ENCODE measurements at regions not wholly inside any gene's neighbourhood (a gene's known extent, or its start where the extent isn't known, plus 50 kb on each side); places are given as distances from the start of the nearest gene placed in this dataset.

GRCh38 chr1:55724551-55725325 is 509.6 kb upstream of the USP24 start:
- no peak for DNase-seq

- DNase-seq: no peak
Observed at GRCh38 chr1:55723001-55723400, 507.8 kb upstream of the USP24 start.

- DNase-seq: no peak
Observed at GRCh38 chr1:55720261-55720660, 505.1 kb upstream of the USP24 start.

- DNase-seq: no peak
Observed at GRCh38 chr1:55718758-55719671, 503.9 kb upstream of the USP24 start.

GRCh38 chr1:55717111-55717510 is 501.9 kb upstream of the USP24 start:
- no peak for DNase-seq

- DNase-seq: no peak
Observed at GRCh38 chr1:55716610-55717009, 501.4 kb upstream of the USP24 start.

GRCh38 chr1:55716151-55716550 is 501.0 kb upstream of the USP24 start:
- no peak for DNase-seq

- DNase-seq: no peak
Observed at GRCh38 chr1:55714230-55714629, 499.1 kb upstream of the USP24 start.

GRCh38 chr1:55713516-55713915 is 498.4 kb upstream of the USP24 start:
- DNase-seq: no peak

- no peak for DNase-seq
Observed at GRCh38 chr1:55712148-55712547, 497.0 kb upstream of the USP24 start.

GRCh38 chr1:55708781-55709180 is 493.6 kb upstream of the USP24 start:
- DNase-seq: no peak

GRCh38 chr1:55707846-55708245 is 492.7 kb upstream of the USP24 start:
- DNase-seq: no peak

- no peak for DNase-seq
Observed at GRCh38 chr1:55707196-55707595, 492.0 kb upstream of the USP24 start.

GRCh38 chr1:55706397-55706796 is 491.2 kb upstream of the USP24 start:
- no peak for DNase-seq

- no peak for DNase-seq
Observed at GRCh38 chr1:55703726-55704363, 488.7 kb upstream of the USP24 start.

- no peak for DNase-seq
Observed at GRCh38 chr1:55702064-55702463, 486.9 kb upstream of the USP24 start.

GRCh38 chr1:55700359-55701130 is 485.4 kb upstream of the USP24 start:
- DNase-seq: no peak

GRCh38 chr1:55699228-55699627 is 484.1 kb upstream of the USP24 start:
- no peak for DNase-seq

- DNase-seq: no peak
Observed at GRCh38 chr1:55697997-55698535, 482.9 kb upstream of the USP24 start.

- DNase-seq: no peak
Observed at GRCh38 chr1:55696891-55697290, 481.7 kb upstream of the USP24 start.

GRCh38 chr1:55696181-55696754 is 481.1 kb upstream of the USP24 start:
- DNase-seq: no peak

- DNase-seq: no peak
Observed at GRCh38 chr1:55695552-55695951, 480.4 kb upstream of the USP24 start.

All from bone marrow (tissue), 2 donors.